AG04450 (cell line): ENCODE measurements at regions not wholly inside any gene's neighbourhood (a gene's known extent, or its start where the extent isn't known, plus 50 kb on each side); places are given as distances from the start of the nearest gene placed in this dataset.

Source experiments
- CTCF ChIA-PET: fragments of 300-600, 350-600 bp; formaldehyde crosslinking; extraction: SDS; loops from one replicate; lab custom pipeline; 2022; ENCODE audit warnings: antibody characterized with exemption, inconsistent platforms; lab: Charles Lee
- POLR2A ChIA-PET: fragments of 350-600 bp; formaldehyde crosslinking; extraction: SDS; loops from one replicate; lab custom pipeline; 2021; ENCODE audit warnings: antibody characterized with exemption, inconsistent platforms; lab: Yijun Ruan, JAX
- DNase-seq: peaks from one replicate; pipeline ENCODE4 v3.0.0-alpha.2; 2011; ENCODE audit warnings: low read depth, low spot score
- H3K27ac ChIP-seq: one replicate; pipeline ENCODE4 v1.5.1; 2012; ENCODE audit warnings: low read depth, low read length, control low read depth
- H3K27me3 ChIP-seq: one replicate; pipeline ENCODE4 v1.6.0; 2012; ENCODE audit warnings: low read length; ENCODE audit not compliant: control insufficient read depth, insufficient read depth
- H3K4me3 ChIP-seq: 2 replicates; pipeline ENCODE4 v1.5.1; 2011; ENCODE audit warnings: mild to moderate bottlenecking, low read depth, low read length, control low read depth
- H3K9me3 ChIP-seq: 2 replicates; pipeline ENCODE4 v1.5.1; 2012; ENCODE audit warnings: low read length; ENCODE audit not compliant: control insufficient read depth, insufficient read depth
- CTCF ChIP-seq: IDR thresholded peaks from 2 replicates; pipeline ENCODE4 v1.5.1; 2011; ENCODE audit warnings: low read depth, low read length, control low read depth, inconsistent platforms

DNA sequence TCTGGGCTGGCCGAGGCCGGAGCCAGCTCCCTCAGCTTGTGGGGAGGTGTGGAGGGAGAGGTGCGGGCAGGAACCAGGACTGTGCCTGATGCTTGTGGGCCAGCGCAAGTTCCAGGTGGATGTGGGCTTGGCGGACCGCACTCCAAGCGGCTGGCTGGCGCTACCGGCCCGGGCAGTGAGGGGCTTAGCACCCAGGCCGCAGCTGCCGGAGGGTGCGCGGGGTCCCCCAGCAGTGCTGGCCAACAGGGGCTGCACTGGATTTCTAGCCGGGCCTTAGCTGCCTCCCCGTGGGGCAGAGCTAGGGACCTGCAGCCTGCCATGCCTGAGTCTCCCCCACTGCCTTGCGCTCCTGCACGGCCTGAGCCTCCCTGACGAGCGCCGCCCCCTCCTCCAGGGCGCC is 242.8 kb downstream of the CCSER2 start:
- H3K27ac ChIP-seq: no peak overlapping the region
- no peak overlapping the region for H3K4me3 ChIP-seq
- no peak for DNase-seq
- peaks cover 8% of the 10 kb centered on the region; the same call in 1 of the 2 replicates for H3K9me3 ChIP-seq
- H3K27me3 ChIP-seq: no peaks in the 10 kb centered on the region
- no peak for TF ChIP-seq CTCF
- ChIA-PET CTCF (no interaction called here), POLR2A (no interaction called here)

GRCh38 chr10:84574102-84574501 is 245.7 kb downstream of the CCSER2 start:
- Histone ChIP-seq H3K4me3 (no peak overlapping the region), H3K27me3 (no peaks in the 10 kb centered on the region), H3K9me3 (peaks cover 8% of the 10 kb centered on the region; the same call in 1 of the 2 replicates), H3K27ac (no peak overlapping the region)
- no peak for DNase-seq
- ChIA-PET POLR2A (no interaction called here), CTCF (no interaction called here)
- no peak for TF ChIP-seq CTCF

- TF ChIP-seq CTCF: no peak
- CTCF ChIA-PET: no interaction called here
- Histone ChIP-seq H3K9me3 (no peaks in the 10 kb centered on the region), H3K4me3 (no peak overlapping the region), H3K27ac (no peak overlapping the region), H3K27me3 (no peaks in the 10 kb centered on the region)
- DNase-seq: no peak
- POLR2A ChIA-PET: no interaction called here
These were observed 253.6 kb downstream of the CCSER2 start for GRCh38 chr10:84581976-84582375.

GRCh38 chr10:84583501-84583900 is 255.1 kb downstream of the CCSER2 start:
- Histone ChIP-seq H3K4me3 (no peak overlapping the region), H3K9me3 (no peaks in the 10 kb centered on the region), H3K27ac (no peak overlapping the region), H3K27me3 (no peaks in the 10 kb centered on the region)
- DNase-seq: no peak
- no peak for TF ChIP-seq CTCF
- ChIA-PET POLR2A (no interaction called here), CTCF (no interaction called here)

DNA sequence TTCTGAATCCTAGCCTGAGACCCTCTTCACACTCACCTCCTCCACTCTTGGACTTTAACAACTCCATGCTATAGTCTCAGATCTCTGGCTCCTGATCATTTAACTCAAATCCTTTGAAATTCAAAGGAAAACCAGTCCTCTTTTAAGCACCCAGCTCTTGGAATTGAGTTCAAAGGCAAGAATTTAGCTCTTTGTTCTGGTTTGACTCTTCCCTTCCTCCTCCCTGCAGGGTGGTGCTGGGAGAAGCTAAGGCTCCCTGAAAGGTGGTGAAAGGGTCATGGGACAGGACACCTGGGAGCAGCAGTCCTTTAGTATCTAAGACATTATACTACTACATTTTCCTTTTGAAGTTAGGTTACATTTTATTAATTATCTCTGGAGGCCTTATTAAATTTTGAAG is 259.4 kb downstream of the CCSER2 start:
- no peaks in the 10 kb centered on the region for H3K9me3 ChIP-seq
- POLR2A ChIA-PET: no interaction called here

More for the DNA sequence above, 259.4 kb downstream of the CCSER2 start:
- H3K4me3 ChIP-seq: no peak overlapping the region
- CTCF ChIA-PET: no interaction called here
- no peak for TF ChIP-seq CTCF
- no peak for DNase-seq
- no peak overlapping the region for H3K27ac ChIP-seq
- H3K27me3 ChIP-seq: no peaks in the 10 kb centered on the region
